ENCODE measurements at regions not wholly inside any gene's neighbourhood (a gene's known extent, or its start where the extent isn't known, plus 50 kb on each side); places are given as distances from the start of the nearest gene placed in this dataset.

GRCh38 chr15:88744548-88745020 is 58.7 kb upstream of the ACAN start:
- DNase-seq: no peak

- DNase-seq: no peak
Measured at GRCh38 chr15:88745065-88745464, 58.2 kb upstream of the ACAN start.

GRCh38 chr15:88745696-88746095 is 57.5 kb upstream of the ACAN start:
- no peak for DNase-seq

- DNase-seq: no peak
Measured at GRCh38 chr15:88746451-88746850, 56.8 kb upstream of the ACAN start.

GRCh38 chr15:88747111-88747510 is 56.1 kb upstream of the ACAN start:
- no peak for DNase-seq

- DNase-seq: no peak
Measured at GRCh38 chr15:88747631-88748030, 55.6 kb upstream of the ACAN start.

- DNase-seq: no peak
Measured at GRCh38 chr15:88748081-88748480, 55.2 kb upstream of the ACAN start.

GRCh38 chr15:88748651-88749050 is 54.6 kb upstream of the ACAN start:
- no peak for DNase-seq

- no peak for DNase-seq
Measured at GRCh38 chr15:88749699-88750098, 53.5 kb upstream of the ACAN start.

GRCh38 chr15:88752501-88752900 is 50.7 kb upstream of the ACAN start:
- DNase-seq: no peak

- peak; percentile 7 for DNase-seq
Measured at GRCh38 chr15:88752951-88753350, 50.3 kb upstream of the ACAN start.
